Uterus (tissue), 2 donors: ENCODE measurements at regions not wholly inside any gene's neighbourhood (a gene's known extent, or its start where the extent isn't known, plus 50 kb on each side); places are given as distances from the start of the nearest gene placed in this dataset.

ENCODE experiments used
- CTCF ChIP-seq, 4 experiments: fragments of 200-600 bp in 2 of 4; fragments of 450-650 bp in 2 of 4; sonication (generic) in 2 of 4; IDR thresholded peaks; one replicate each; pipeline ENCODE4 v1.5.1; 2016 to 2019; ENCODE audit warnings: antibody characterized with exemption in 4 of 4, mild to moderate bottlenecking in 2 of 4, moderate library complexity in 1 of 4
- POLR2A ChIP-seq, 2 donors: fragments of 450-650 bp; IDR thresholded peaks; one replicate each; pipeline ENCODE4 v1.6.1; 2016; ENCODE audit warnings: antibody characterized with exemption in 2 of 2, mild to moderate bottlenecking in 1 of 2, moderate library complexity in 1 of 2

GRCh38 chr3:117346901-117347300, 637.3 kb downstream of the TUSC7 start:
- TF ChIP-seq CTCF (IDR thresholded peaks at IDR 0.05) (no peak), POLR2A (IDR thresholded peaks at IDR 0.05) (no peak)
